ENCODE measurements at regions not wholly inside any gene's neighbourhood (a gene's known extent, or its start where the extent isn't known, plus 50 kb on each side); places are given as distances from the start of the nearest gene placed in this dataset.

- TF ChIP-seq CTCF (IDR thresholded peaks at IDR 0.05) = no peak
- TF ChIP-seq EZH2 (IDR thresholded peaks at IDR 0.05; ENCODE audit: borderline replicate concordance, insufficient read depth, low read depth, low read length, poor library complexity, severe bottlenecking) = no peak
Observed at GRCh38 chr1:182301467-182302198, 90.0 kb downstream of the GLUL start.

Data from B cell (primary cell).